Ramos (cell line): ENCODE measurements at regions not wholly inside any gene's neighbourhood (a gene's known extent, or its start where the extent isn't known, plus 50 kb on each side); places are given as distances from the start of the nearest gene placed in this dataset.

ENCODE experiments used
- in situ Hi-C: fragments of 300-500 bp; cut with MboI; formaldehyde crosslinking; loops from one replicate; pipeline ENCODE4 v1.14.3; 2022; ENCODE audit warnings: low sequenced_read_pairs; ENCODE audit not compliant: unreplicated experiment

DNA sequence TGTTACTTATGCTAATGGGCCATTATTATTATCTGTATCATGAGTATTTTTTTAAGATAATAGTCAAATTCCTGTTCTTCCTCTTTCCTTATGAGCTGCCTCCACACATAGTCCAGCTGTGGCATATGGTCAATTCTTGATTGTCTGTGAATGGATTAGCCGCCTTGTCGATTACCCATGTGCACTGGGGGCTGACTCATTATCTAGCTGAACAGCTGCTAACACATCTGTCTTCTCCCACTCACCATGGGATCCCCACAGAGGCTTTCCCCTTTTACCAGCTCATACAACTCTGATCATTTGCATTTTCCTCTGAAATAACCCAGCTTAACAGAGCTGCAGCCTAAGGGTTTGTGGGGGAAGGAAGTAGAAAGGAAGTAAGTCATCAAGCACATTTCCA lies 915.0 kb downstream of the CDH11 start:
- in situ Hi-C loops, result no loop called here

DNA sequence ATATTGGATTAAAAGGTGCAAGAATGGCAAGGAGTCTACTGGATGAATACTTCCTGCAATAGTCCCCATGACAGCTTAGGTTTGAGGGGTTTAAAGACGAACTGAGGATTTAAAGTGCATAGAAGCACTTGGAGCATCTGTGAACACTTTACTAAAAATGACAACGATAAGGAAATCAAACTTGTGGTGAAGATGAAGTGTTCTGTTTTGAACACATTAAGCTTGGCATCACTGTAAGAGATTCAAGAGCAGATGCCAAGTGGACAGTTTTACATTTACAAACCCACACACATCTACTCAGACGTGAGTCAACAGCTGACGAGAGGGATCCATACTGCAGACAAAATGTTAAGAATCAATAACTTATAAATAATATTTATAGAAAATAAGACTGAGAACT lies 918.7 kb downstream of the CDH11 start:
- in situ Hi-C loops, result no loop called here

DNA sequence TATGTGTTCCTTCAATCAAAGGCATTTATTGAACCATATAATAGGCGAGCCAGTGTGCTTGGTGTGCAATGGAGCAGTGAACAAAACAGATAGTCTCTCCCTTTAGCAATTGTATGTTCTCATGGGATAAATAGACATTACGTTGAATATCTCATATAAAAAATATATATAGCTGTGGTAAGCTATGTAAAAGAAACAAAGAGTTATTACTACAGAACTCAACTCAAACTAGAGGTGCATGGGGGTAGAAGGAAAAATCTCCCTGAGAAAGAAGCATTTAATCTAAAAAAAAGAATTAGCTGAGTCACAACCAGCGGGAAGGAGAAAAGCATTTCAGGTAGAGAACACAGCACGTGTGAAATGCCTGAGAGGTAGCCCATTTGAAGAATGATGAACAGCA lies 919.3 kb downstream of the CDH11 start:
- in situ Hi-C loops, result no loop called here

DNA sequence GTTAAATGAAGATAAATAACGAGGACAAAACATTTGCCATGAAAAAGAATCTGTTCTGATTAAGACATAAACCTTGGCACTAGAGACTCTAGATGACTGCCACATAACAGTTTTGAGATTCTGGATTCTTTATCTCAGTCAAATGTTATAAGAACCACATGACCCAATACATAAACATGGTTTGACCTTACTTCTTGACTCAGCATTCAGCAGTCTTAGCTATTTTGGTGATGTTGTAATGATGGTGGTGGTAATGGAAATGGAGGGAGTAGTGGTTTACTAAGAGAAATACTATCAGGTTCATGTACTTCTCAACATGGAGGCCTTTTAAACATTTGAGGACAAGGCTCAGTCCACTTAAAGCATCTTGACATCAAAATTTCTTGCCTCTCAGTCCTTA lies 925.4 kb downstream of the CDH11 start:
- in situ Hi-C loops, result no loop called here

DNA sequence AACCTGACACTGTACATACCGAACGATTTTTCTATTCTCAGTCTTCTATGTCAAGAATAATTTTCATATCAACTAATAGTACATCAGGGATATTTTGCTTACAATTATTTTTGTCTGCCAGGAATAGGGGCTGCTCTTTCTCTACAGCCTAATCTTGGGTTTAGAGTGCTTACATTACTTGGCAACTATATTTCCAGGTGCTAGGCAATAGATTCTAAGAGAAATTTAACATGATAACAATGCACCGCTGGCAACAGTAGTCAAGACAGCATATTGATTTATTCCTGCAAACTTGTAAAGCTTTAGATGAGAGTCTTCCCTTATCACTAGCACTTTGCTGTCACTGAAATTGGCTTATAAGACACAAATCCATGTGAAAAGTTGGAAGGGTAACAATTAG lies 935.9 kb downstream of the CDH11 start:
- in situ Hi-C loops, result no loop called here

DNA sequence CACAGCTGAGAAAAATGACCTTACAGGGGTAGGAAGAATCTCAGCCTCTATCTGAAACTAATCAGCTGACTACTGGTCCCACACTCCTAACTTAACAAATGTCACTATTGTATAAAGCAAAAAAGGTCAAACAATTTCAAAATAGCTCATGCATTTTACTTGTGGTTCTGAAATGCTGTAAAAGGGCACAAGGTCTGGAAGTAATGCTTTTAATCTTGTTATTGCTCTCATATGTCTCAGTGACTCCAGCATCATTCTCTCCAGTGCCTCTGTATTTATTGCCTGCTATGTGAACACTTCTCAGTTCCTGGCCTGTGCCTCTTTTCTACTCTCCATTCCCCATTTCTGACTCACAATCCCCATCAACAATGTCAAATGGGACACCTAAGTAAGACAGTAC lies 937.7 kb downstream of the CDH11 start:
- in situ Hi-C loops, result no loop called here

DNA sequence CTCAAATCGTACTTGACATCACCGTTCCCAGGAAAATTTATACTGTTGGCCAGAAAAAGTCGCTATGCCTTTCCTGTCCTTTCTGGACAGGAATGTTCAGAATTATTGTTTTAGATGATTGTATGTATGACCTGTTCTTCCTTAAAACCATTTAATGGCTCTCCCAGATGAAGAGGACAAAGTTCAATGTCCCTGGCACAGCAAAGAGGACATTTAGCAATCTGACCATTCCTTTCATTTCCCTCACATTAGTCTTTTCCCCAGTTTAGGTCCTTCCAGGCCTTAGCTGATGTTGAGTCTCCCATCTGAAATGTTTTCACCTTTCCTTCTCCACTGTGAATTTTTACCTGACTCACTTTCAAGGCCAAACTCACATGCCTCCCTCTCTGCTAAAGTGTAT lies 938.9 kb downstream of the CDH11 start:
- in situ Hi-C loops, result no loop called here

DNA sequence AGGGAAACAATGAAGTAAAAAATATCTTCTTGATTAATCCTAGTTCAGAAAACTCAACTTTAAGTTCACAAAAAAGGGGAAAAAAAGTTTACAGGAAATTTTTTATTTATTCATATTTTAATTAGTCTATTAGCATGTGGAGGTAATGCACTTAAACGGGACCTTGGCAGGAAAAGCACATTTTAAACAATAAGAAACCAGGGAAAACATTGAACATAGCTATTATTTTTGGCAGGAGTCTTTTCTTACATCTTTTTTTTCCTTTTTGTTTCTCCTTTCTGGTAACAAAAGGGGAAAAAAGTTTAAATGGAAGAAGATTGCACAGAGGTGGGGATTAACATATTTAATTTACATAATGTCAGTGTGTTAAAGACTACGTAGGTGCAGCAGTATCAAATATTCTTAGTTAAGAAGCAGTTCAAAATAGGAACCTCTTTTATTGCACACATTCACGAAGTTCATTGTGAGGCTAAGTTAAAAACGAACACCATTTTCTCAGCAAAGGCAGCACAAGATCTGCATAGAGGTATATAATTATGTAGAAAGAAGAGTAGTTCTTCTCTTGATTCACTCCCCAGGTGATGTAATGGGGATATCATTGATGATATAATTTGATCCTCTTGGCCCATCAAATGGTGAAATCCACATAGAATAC lies 940.5 kb downstream of the CDH11 start:
- in situ Hi-C loops, result no loop called here

DNA sequence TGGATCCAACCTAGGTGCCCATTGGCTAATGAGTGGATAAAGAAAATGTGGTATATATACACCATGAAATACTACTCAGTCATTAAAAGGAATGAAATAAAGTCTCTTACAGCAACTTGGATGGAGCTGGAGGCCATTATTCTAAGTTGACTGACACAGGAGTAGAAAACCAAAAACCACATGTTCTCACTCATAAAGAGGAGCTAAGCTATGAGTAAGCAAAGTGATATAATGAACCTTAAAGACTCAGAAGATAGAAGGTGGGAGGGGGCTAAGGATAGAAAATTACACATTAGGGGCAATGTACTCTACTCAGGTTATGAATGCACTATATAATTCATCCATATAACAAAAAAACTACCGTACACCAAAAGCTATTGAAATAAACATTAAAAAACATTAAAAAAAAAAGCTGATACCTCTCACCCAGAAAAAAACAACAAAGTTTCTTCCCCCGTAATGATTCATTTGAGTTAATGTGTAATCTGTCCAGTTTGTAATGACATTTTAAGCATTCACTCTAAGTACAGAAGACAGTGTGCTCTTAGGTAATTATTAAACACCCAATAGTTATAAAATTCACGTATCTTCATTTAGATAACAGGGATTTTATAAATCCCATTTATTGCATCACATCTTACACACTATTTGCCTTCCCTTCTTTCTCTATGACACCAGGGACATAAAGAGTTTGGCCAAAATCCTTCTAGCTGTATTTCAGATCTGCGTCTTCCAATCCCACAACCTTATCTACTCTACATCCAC lies 941.5 kb downstream of the CDH11 start:
- in situ Hi-C loops, result no loop called here

DNA sequence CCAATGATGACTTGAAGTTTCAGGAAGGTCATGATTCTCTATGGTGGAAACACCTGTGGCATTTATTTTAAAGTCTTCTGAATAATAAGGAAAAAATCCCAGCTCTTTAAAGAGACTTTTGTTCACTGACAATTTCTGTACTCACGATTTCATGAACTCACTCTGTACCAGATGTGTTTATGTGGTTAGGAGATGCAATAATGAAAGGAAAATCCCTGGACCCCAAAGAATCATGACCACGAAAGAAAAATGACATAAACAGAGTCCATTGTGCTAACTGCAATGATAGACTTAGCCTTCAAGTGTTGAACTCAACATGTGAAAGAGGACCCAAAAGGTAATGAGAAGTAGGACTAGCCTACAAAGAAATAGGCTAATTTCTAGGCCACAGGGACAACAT lies 947.5 kb downstream of the CDH11 start:
- in situ Hi-C loops, result no loop called here

DNA sequence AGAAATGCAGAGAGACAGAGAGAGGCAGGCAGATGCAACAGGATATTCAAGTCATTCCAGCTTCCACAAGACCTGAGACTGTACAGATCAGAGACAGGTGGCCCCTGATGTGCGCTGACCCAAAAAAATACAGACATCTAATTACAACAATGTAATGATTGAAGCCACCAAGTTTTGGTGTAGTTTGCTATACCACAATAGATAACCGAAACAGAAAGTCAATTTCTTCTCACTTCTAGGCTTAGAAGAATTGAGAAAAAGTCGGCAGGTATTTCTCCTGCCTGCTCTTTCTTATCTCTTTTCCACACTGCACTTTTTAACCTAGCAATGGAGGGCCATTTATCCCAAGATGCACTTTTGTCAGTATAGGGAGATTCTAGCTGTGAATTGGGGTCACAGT lies 949.2 kb downstream of the CDH11 start:
- in situ Hi-C loops, result no loop called here

DNA sequence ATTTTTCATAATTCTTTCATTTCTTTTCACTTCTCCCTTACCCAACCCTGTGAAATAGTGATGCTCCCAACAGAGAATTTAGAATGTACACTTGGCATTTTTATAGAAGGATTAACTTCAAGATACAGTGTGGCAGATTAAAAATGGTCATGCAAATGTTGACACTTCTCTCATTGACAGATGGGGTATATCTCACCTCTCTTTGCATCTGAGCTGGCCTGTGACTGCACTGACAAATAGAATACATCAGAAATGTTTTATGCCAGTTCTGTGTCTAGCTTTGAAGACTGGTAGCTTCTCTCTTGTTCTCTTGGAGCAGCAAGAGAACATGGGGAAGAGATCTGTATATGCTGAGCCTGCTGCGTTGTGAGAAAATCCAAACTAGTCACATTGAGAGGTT lies 949.6 kb downstream of the CDH11 start:
- in situ Hi-C loops, result no loop called here

DNA sequence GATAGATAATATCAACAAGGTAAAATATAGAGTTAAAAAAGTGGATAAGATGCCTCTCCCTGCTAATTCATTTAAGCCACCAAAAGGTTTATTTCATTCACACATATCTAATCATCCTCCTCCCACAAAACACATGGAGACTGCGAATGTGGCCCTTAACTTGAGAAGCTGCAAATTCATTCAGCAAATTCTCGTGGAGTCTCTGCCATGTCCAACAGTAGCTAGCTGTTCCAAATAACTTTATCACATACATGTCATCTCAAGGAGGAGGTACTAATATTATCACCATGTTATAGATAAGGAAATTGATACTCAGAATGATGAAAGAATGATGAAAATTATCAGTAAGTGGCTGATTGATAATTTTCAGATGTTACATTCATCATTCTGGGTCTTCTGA lies 950.2 kb downstream of the CDH11 start:
- in situ Hi-C loops, result no loop called here

DNA sequence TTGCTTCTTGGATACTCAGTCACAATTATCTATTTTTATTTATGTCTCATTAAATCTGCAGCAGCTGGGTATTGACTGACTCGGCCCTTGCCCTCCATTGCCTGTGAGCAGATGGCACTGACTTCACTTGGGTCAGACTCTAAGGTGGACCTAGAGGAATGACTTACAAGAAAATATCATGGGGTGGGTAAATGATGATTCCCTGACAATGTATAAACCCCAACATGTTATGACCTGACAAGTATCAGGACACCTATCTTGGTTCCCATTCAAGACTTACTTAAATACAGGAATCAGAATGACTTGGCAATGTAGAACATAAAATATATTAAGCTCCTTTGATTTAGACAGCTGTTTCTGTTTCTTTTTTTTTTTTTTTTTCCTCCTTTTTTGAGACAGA lies 953.5 kb downstream of the CDH11 start:
- in situ Hi-C loops, result no loop called here

DNA sequence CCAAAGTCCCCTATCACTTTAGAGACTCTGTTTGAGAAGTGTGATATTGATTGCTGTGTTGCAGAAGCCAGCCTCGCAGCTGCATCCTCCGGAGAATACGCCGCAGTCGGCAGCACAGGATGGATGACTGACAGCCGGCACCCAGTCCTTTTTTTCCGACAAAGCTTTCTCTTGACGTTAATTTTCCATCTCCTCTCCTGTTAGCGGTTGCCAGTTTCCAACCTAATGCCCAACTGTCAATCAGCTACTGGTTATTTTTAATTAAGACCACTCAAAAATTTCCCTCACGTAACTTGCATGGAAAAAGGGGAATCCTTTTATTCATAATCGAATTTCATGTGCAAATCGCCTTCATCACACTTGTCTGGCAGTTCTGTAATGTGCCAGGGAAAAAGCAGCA lies 953.9 kb downstream of the CDH11 start:
- in situ Hi-C loops, result no loop called here

DNA sequence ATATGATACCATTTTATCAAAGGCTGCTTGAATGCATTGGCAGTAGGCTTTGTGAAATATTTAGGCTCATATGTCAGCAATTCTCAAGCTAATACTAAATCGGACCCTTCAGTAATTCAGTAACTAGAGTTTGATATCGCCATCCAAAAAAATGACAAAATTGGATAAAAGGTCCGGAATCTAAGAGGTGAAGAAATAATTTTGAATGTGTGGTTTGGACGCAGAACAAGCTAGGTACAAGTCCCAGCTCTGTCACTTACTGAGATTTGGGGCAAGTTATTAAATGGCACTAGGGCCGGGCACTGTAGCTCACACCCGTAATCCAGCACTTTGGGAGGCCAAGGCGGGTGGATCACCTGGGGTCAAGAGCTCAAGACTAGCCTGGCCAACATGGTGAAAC lies 956.5 kb downstream of the CDH11 start:
- in situ Hi-C loops, result no loop called here

DNA sequence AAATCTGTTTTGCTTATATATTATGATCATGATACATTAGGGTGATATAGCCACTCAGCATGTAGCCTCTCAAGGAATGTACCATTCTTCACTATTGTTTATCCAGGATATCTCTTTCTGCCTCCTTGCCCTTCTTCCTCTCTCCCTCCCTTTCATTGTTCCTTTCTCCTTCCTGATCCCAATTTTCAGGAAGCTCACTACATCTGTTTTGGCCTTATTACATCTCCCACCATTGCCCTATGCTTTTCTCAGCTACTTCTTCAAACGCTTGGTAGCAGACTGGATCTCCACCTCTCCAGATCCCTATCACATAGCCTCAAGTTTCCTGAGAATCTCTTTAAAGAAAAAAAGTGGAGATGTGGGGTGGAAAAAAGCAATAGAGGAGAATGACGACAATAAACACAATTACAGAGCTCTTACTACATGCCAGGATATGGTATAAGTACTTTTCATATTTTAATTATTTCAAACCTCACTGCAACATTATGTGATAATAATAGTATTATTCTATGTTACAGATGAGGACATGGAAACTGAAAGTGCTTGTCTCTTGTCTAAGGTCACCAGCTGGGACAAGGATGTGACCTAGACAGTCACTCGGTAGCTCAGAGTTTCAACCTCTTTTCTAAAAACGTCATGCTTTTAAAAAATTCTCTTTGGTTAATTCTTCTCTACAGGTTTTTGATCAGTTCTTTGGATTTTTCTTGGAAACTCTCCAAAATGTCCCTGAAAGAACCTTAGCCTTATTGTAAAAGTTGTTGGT lies 959.1 kb downstream of the CDH11 start:
- in situ Hi-C loops, result no loop called here

DNA sequence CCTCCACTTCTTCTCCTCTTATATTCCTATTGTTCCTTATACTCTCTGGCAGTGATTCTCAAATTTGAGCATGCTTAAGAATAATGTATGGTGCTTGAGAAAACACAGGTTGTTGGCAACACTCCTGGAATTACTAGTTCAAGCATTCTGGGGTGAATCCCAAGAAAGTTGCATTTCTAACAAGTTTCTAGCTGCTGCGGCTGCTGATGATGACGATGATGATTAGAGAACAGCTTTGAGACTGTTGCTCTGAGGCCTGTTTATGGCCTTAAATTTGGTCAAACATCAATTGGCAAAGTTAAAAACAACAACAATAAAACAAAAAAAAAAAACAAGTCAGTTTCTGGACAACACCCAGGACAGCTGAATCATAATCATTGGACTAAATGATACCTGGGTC lies 961.9 kb downstream of the CDH11 start:
- in situ Hi-C loops, result no loop called here

DNA sequence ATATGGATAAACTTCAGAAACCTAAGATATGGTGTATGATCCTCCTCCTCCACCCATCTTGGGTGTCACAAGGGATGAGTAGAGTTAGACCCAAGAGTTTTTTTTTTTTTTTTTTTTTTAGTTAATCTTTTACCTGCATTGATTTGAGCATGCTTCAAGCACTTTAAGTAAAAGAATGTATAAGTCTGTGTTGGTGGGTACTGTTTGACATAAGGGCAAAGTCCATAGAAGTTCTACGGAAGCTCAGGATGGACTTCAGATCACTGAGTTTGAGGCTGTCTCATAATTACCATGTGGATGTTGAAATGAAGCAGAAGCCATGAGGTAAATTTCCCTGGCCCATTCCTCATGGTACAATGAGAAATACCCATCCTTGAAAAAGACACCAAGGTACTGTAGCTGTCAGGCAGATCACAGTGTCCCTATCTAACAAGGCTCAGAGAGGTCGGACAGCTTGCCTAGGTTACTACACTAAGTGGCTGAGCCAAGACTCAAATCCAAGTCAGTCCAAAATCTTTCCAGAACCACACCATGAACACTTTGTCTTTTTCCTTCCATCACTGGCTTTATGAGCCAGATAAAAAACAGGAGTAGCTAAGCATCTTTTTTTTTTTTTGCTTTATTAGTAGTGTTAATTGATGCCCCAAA lies 962.8 kb downstream of the CDH11 start:
- in situ Hi-C loops, result no loop called here

DNA sequence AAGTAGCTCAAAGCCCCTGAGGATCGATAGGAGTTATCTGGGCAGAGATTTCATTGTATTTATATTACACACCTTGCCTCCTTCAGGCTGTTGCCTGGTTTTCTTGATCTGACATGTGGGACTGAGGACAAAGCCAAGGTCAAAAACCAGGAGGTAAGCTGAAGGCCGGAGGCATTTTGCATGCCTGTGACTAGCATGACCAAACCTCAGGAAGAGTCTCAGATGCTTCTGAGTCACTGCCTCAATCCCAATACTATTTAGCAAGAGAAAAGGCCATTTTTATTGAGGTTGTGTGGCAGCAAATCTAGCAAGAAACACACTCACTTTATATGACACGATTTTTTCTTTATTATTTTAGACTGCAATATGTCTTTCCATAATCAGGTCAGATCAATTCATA lies 968.1 kb downstream of the CDH11 start:
- in situ Hi-C loops, result no loop called here
